ENCODE measurements at regions not wholly inside any gene's neighbourhood (a gene's known extent, or its start where the extent isn't known, plus 50 kb on each side); places are given as distances from the start of the nearest gene placed in this dataset.

DNA sequence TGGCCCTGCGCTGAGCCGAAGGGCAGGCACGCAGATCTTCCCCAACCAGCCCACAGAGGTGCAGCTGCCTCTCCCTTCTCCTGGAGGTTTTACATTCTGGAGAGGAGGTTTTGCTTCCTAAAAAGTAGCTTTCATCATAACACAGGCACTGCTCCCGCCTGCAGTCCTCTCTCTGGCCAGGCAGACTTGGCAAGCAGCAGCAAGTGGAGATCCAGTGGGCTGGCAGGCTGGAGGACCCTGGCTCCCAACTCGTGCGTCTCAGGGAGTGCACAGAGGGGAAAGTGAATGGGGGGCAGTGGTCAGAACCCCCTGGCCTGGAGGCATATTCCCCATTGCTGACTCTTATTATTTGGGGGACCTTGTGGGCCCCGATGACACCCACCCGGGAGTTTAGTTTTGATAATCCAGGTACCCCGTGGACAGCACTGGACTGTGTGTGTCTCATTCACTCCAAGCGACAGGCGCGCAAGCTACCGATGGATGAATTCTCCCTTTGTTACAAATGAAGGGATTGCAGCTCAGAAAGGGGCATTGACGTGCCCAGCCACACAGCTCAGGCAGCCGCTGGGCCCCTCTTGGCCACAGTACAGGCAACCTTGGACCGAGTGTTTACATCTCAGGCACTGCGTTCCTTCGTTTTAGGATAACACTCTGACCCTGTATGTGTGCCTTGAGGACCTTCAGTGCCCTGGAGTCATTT, 1223.9 kb downstream of the BRD1 start:
- no peak for DNase-seq

DNA sequence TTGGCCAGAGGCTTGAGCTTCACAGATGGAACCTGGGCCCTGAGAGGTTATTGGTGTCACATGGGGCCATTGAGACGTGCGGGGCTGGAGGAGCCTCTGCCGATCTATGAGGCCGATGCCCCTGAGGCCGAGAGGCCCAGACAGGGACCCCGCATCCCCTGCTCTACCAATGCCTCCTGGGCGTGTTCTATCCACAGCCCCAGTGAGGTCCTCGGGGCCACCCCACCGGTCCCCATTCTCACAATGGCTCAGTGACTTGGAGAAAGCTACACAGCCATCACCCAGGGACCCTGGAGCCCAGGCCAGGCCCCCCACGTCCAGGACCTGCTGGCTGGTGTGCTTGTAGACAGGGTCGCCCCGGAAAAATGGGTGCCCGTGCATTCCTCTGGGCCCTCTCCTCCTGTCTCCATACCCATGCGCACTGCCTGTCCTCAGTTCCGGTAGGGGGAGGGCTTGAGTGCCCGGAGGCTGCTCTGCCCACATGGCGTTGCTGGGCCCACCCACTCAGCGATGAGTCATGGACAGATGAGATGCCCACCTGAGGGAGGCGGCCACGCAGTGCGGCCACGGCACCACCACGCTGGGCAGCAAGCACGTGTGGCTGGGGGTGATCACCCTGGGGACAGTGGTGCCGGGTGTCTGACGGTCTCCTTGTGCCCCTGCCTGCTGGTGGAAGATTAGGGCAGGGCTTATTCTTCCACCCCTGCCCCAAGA, 1224.7 kb downstream of the BRD1 start:
- DNase-seq = no peak

DNA sequence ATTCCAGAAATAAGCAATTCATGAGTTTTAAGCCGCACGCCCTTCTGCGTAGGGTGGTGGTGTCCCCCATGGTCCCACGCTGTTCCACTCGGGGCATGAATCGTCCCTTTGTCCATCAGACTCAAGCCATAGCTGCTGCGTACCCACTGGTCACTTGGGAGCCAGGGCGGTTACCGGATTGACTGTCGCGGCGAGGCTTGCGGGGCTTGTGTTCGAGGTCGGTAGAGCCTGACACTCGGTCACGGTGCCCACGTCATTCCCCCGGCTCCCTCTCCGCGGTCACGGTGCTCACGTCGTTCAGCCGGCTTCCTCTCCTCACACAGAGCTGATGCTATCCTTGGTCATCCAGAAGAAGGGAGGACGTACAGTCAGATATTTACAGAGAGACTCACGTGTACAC, 1227.0 kb downstream of the BRD1 start:
- DNase-seq = no peak

DNA sequence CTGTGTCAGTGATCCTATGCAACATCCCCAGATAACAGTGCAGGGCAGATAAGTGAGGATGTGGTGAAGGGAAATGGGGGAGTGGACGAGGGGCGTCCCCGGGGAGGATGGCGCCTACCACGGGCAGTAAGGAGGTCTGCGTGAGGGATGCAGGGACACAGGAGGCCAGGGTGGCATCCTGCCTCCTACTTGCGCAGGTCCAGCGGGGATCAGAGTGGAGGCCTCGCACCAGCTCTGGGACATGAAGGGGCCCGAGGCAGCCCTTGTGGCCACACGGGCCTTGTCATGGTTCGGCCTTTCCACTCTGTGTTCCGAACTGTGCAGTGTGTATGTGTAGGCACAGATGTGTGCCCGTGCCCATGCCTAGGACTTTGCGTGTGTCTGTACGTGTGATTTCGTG, 1227.5 kb downstream of the BRD1 start:
- DNase-seq = no peak

DNA sequence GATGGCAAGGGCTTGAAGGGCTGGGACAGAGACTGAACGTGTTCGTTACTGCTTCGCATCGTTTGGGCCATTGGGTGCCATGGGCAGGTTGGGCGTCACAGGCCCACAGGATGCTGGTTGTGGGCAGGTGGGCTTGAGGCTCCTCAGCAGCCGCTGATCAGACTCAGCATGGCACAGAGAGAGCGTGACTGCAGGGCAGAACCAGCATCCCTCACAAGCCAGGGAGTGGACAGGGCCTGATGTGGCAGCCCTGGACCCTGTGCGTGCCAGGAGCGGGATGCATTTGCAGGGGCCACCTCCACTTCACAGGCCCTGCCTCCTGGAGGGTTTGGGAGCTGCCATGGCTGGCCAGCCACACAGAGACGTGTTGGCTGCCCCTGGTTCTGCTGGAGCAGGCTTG, 1228.3 kb downstream of the BRD1 start:
- no peak for DNase-seq

DNA sequence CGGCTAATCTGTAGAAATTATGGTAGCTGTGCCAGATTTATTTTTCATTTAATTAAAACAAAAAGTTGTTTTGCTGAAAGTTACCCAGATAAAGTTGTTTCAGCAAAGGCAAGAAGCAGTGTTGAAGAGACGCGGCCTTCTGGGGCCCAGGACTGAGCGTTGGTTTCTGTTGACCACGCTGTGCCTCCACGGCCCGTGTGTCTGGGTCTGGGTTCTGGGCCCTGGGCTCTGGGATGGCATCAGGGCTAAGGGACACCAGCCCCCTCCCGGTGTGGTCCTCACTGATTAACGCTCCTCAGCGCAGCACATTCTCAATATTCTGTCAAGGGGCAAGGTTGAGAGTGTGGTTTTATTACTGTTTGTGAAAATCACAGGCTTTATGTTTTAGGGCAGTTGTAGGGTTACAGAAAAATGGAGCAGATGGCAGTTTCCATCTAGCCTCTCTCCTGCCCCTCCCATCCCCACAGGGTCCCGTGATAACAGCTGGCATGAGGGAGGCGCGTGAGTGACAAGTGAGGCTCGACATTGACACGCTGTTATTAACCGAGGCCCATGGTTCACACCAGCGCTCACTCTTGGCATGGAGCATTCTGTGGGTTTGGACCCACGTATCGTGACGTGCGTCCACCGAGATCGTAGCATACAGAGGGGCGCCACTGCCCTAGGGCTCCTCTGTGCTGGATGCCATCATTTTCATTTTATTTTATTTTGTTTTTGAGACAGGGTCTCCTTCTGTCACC, 1231.4 kb downstream of the BRD1 start:
- DNase-seq = no peak

DNA sequence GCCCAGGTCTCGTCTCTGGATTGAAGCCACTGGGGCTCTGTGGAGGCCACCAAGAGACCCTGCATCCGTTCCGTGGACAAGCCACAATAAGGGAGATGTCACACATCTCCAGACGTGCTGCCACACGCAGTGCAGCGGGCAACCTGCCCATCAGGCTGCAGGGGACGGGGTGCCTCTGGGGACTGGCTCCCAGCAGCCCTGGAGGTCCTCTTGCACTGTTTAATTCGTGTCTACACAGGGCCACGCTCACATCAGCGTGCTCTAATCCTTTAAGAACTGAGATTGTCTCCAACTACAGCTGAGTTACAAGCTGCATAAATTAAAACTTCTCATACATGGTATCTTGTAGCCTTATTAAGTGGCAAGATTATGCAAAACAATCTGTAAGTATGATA, 1232.2 kb downstream of the BRD1 start:
- no peak for DNase-seq

DNA sequence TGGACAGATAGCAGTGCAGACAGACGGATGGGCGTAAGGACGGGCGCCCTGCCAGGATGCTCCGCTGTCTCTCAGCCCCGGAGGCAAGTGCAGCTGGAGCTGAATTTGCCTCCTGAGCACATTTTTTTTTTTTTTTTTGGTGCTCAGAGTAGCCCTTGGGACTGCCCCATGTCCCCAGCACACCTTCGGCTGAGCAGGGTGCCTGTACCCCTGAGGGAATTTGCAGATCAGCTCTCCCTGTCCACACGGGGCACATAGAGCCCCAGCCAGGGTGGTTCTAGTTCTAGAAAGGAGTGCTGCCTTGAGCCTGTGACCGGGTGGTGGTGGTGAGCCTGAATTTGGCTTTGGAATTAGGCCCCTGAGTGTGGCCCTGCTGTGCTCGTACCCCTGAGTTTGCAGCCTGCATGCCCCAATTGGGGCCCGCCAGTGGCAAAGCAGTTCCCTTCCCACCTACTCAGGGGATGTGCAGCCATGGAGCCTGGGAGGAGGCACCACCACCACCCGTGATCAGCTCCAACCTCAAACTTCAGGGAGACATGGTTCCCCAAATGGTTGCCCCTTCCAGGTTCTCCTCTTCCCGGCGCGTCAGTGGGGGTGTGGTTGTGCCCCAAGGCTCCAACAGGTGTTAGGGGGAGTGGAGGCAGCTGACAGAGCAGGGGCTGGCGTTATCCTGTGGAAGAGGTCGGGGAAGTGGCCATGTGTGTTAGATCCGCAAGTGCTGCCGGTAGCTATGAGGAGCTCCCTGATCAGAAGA, 1232.7 kb downstream of the BRD1 start:
- DNase-seq = no peak

DNA sequence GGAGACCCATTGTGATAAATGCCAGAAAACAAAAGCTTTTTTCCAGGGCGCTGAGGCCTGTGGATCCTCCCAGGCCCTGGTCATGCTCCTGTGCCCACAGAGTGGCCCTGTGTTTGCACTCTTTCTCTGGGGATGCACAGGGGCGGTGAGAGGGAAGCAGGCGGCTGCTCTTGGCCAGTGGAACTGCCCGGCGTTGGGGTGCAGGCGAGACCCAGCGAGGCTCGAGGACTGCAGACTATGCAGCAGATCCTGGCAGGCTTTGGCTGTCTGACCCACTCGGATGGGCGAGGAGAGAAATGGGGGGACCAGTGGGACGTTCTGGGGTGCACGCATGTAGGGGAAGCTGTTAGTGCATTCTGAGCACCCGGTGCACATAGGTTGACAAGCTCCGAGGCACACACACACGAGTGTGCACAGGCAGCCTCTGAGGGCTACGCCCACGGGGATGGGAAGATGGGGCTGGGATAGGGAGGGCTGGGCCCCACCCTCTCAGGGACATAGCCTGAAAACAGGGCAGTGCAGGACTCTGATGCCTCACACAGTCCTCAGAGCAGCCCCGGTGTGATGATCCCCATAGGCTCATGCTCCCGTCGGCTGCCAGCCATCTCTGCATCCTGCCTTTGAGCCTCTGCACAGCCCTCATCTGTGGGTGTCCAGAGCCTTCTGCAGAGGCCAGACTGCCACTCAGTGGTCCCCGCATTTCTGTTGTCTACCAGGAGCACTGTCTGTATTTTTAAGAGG, 1233.5 kb downstream of the BRD1 start:
- no peak for DNase-seq

DNA sequence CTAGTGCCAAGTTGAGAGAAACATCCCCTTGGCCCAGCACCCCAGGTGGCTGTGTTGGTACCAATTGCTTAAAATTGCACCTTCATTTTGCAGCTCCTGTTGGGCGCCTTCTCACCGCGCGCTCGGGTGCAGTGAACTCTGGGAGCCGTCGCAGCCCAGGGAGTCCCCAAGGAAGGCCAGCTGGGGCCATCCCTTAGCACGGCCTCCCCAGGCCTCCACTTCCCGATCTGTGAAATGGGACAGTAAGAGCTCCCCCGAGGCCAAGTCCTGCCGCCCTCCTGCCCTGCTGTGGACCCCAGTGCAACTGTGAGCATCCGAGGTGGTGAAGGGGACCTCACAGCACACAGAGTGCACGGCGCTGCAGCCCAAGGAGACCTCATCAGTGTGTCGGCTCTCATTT, 1234.1 kb downstream of the BRD1 start:
- no peak for DNase-seq

DNA sequence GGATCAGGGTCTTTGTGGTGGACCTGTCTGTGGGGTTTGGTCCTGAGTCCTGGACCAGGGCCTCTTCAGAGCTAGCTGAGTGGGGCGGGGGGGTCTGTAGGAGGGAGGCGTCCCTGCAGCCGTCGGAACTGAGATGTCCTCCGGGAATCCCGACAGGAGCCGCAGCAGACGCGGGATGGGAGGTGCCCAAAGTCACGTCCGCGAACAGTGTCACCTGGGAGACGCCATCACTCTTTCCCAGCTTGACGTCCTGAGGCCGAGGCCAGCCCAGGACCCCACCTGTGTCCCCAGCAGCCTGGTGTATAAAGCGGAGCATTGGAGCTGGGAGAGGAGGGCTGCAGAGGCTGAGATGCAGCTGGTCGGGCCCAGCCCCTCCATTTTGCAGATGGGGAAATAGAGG, 1234.7 kb downstream of the BRD1 start:
- no peak for DNase-seq

DNA sequence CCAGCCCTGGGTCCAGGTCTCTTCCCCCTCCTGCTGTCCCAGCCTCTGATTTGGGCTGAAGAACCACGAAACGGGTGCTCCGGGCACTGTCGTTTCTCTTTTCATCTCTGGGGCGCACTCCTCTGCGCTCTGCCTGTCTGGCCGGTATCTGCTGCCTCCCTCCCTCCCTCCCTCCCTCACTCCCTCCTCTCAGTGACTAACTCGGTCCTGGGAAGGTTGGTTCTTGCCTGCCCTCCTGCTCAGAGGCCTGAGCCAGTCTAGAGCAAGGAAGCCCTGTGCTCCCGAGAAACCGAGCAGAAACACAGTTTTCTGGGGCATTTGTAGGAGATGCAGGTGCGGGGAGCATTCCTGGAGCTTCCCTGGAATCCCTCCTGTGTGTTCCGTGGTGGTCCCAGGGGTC, 1235.2 kb downstream of the BRD1 start:
- DNase-seq = no peak

DNA sequence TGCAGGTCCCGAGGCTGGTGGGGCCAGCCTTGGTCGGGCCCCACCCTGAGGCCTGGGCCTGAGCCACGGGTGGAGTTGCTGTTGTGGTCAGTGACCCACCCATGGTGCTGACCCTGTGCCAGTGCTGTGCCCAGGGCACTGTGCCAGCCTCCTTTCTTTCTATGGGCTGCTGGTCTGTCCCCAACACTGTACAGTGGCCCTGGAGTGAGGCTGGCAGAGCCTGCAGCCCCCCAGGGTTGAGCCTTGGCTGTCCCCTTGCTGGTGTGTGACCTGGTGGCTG, 1235.7 kb downstream of the BRD1 start:
- DNase-seq = no peak

DNA sequence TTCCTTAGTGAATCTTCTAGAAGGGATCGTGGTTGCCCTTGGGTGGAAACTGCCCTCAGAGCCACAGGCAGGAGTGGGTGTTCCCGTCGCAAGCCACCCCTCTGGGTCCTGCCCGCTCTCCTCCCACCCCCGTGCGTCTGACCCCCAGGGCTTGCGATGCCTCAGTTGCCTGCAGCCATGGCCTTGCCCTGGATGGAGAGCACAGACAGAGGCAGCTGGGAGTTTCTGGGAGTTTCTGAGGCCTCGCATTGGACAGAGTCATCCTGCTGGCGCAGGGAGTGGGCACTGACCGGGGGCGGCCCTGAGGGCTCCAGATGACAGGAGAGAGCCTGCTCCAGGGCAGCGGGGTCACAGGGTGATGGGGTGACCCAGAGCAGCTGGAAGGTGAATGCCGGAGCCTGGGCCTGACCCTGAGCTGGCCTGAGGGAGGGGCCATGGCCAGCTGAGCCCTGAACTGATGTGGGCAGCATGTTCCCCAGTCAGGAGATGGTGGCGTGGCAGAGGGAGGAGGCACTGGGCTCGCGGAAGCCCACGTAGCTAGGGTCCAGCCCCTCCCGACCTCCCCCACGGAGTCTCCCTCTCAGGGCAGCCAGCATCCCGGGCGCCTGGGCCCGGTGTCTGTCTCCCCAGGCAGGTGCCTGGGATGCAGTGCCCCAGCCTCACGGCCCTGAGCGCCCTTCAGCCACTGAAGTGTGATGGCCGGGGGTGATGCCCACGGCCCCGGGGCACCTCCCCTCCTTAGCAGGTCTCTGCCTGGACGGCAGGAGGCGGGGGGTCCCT, 1236.2 kb downstream of the BRD1 start:
- no peak for DNase-seq

DNA sequence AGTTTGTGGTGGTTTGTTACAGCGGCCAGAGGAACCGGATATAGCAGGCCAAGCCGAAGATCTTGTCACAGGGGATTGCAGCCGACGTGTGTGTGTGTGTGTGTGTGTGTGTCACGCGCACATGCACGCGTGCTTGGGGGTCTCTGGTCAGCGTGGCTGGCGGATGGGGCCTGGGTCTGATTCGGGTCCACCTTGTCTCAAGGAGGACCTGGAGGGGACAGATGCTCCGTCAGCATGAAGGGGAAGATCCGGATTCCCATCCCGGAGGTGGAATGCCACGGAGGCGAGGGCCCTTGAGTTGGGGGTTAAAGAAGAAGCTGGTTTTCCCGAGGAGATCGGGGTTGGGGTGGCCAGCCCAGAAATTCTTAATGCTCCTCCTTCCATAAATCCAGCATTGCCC, 1237.8 kb downstream of the BRD1 start:
- DNase-seq = no peak

DNA sequence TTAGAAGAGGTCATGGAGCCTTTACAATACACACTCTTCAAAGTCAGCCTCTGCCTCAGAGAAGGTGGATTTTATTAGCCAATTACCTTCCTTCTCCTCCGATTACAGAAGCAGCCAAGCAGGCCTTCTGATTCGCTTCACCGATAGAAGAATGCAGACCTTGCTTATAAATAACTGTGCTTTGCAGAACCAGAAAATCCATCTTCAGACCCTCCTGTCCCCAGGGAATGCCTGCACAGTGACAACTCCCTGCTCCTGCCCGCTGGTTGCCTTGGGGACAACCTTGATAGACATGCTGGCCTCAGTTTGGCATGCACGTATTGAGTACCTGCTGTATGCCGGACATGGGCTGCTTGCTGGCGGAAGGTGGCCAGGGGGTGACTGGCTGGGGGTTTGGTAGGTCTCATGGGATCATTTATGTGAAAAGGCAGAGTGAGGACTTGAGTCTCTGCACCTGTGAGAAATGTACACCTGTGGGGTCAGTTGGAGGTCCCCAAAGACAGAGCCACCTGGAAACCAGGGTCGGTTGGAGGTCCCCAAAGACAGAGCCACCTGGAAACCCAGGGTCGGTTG, 1238.7 kb downstream of the BRD1 start:
- no peak for DNase-seq

DNA sequence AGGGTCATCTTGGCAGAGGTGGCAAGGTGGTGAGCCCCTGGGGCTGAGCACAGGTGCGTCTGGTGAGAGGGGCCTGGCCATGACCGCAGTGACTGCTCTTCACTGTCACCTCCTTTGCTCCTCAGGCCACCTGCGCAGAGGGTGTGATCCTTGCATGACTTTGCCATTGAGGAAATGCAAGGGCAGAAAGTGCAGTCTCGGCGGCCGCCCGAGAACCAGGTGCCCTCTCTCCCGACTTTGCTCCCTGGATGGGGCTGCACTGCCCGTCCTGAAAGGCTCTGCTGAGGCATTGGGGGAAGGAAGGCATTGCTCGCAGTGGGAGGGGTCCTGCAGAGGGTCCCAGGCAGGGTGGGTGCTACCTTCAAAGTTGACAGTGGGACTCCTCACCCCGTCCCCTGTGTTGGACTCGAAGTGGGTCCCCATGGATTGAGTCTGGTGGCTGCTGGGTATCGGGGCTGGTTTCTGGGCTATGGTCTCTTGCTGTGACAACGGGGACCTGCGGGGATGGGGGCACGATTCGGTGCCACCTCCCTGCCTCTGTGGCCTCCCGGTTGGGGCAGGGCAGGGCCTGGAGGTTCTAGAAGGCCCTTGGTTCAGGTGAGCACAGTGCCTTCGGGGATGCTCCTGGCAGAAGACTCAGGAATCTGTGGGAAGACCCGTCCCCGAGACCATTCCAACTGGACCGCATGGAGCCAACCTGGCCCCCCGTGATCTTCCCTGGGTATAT, 1239.4 kb downstream of the BRD1 start:
- no peak for DNase-seq

DNA sequence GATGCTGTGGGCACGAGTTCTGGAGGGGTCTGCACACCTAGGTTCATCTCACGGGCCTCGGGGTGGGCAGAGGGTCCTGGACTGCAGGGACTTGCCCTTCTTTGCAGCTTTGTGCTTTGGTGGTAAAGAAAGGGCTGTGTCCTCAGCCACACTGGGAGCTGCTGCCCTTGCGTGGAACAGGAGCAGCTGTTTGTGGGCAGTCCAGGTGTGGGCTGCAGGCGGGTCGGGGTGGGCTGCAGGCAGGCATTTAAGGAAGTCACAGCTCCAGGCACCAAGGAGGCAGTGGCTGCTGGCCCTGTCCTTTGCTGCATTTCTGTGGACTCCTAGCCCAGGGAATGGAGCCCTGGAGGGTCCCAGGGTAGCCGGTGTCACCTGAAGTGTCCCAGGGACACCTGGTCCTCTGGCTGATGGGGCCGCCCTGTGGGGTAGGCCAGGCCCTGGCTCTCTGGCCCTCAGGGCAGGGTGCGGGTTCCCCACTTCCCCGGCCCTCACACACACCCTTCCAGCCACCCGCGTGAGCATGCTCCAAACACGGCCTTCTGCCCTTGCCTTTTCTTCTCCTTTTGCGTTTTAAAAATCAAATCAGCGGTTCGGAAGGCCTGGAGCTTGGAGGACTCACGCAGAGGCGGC, 1240.3 kb downstream of the BRD1 start:
- no peak for DNase-seq

DNA sequence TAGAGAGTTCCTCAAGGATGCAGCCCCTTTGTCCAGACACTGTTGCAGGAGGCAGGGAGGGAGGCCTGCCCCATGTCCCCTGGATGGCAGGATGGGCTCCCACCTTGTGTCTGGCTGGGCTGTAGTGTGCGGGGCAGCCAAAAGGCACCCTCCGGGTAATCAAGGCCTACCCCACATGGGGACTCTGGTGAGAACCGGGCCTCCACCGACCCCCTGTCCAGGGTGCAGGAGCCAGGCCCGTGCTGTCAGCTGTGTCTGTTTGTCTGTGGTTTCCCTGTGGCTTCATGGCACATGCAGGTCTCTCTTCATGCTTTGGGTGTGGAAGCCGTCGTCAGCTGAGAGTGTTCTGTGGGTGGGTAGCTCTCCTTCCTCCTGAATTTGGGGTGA, 1240.9 kb downstream of the BRD1 start:
- DNase-seq = no peak
